Right atrium auricular region (tissue), 2 donors: ENCODE measurements at regions not wholly inside any gene's neighbourhood (a gene's known extent, or its start where the extent isn't known, plus 50 kb on each side); places are given as distances from the start of the nearest gene placed in this dataset.

Experiments used
- DNase-seq: peaks from one replicate; pipeline ENCODE4 v3.0.0-alpha.2; 2019; ENCODE audit warnings: low spot score
- H3K27ac ChIP-seq, 2 donors: fragments of 200-600 bp; sonication (generic); 1 replicate in 1 of 2; 2 replicates in 1 of 2; pipeline ENCODE4 v1.5.1; 2016 to 2019
- H3K27me3 ChIP-seq, 2 donors: fragments of 200-600 bp; sonication (generic); one replicate each; pipeline versions ENCODE4 v1.5.1 to v1.6.0; 2017 to 2019
- H3K36me3 ChIP-seq: fragments of 200-600 bp; sonication (generic); one replicate; pipeline ENCODE4 v1.5.1; 2016
- H3K4me1 ChIP-seq, 2 donors: fragments of 200-600 bp; sonication (generic); one replicate each; pipeline versions ENCODE4 v1.5.1 to v1.6.0; 2017 to 2019
- H3K4me3 ChIP-seq, 2 donors: fragments of 200-600 bp; sonication (generic); 1 replicate in 1 of 2; 2 replicates in 1 of 2; pipeline ENCODE4 v1.5.1; 2017 to 2019; ENCODE audit warnings: mild to moderate bottlenecking in 1 of 2, moderate library complexity in 1 of 2
- H3K9me3 ChIP-seq, 2 donors: fragments of 200-600 bp; sonication (generic); one replicate each; pipeline ENCODE4 v1.5.1; 2019
- CTCF ChIP-seq, 2 donors: fragments of 200-600 bp; sonication (generic); IDR thresholded peaks; one replicate each; pipeline ENCODE4 v1.5.1; 2019; ENCODE audit warnings: antibody characterized with exemption in 2 of 2

- H3K27ac ChIP-seq = no peak overlapping the region
- H3K4me1 ChIP-seq = no peaks in the 10 kb centered on the region
- no peaks in the 10 kb centered on the region for H3K36me3 ChIP-seq
- peak; percentile 38 for DNase-seq
- no peaks in the 10 kb centered on the region for H3K9me3 ChIP-seq
- H3K27me3 ChIP-seq = no peaks in the 10 kb centered on the region
- no peak for TF ChIP-seq CTCF (IDR thresholded peaks at IDR 0.05)
- no peak overlapping the region for H3K4me3 ChIP-seq
Observed at GRCh38 chr1:29752141-29752540, 515.8 kb downstream of the PTPRU start.

- Histone ChIP-seq H3K27me3 (no peaks in the 10 kb centered on the region), H3K27ac (no peak overlapping the region), H3K4me3 (no peak overlapping the region), H3K9me3 (no peaks in the 10 kb centered on the region), H3K4me1 (no peaks in the 10 kb centered on the region), H3K36me3 (no peaks in the 10 kb centered on the region)
- no peak for TF ChIP-seq CTCF (IDR thresholded peaks at IDR 0.05)
- DNase-seq = no peak
Observed at GRCh38 chr1:29749024-29749945, 513.0 kb downstream of the PTPRU start.

GRCh38 chr1:29747196-29747595, 510.9 kb downstream of the PTPRU start:
- TF ChIP-seq CTCF (IDR thresholded peaks at IDR 0.05) = no peak
- Histone ChIP-seq H3K27me3 (no peaks in the 10 kb centered on the region), H3K9me3 (no peaks in the 10 kb centered on the region), H3K36me3 (no peaks in the 10 kb centered on the region), H3K4me3 (no peak overlapping the region), H3K27ac (no peak overlapping the region), H3K4me1 (no peaks in the 10 kb centered on the region)
- no peak for DNase-seq

- no peak for TF ChIP-seq CTCF (IDR thresholded peaks at IDR 0.05)
- H3K4me3 ChIP-seq = no peak overlapping the region
- H3K27me3 ChIP-seq = no peaks in the 10 kb centered on the region
- DNase-seq = no peak
- no peaks in the 10 kb centered on the region for H3K36me3 ChIP-seq
- no peaks in the 10 kb centered on the region for H3K4me1 ChIP-seq
- H3K27ac ChIP-seq = no peak overlapping the region
- H3K9me3 ChIP-seq = no peaks in the 10 kb centered on the region
Observed at GRCh38 chr1:29746076-29746665, 509.8 kb downstream of the PTPRU start.

- no peak overlapping the region for H3K27ac ChIP-seq
- H3K27me3 ChIP-seq = no peaks in the 10 kb centered on the region
- H3K4me1 ChIP-seq = no peaks in the 10 kb centered on the region
- no peak for TF ChIP-seq CTCF (IDR thresholded peaks at IDR 0.05)
- DNase-seq = no peak
- no peak overlapping the region for H3K4me3 ChIP-seq
- no peaks in the 10 kb centered on the region for H3K9me3 ChIP-seq
- H3K36me3 ChIP-seq = no peaks in the 10 kb centered on the region
Observed at GRCh38 chr1:29744684-29745490, 508.6 kb downstream of the PTPRU start.
